GM18867 (cell line): ENCODE measurements at regions not wholly inside any gene's neighbourhood (a gene's known extent, or its start where the extent isn't known, plus 50 kb on each side); places are given as distances from the start of the nearest gene placed in this dataset.
"Not testable (repeated sequence)": the region's sequence is repeated elsewhere in the genome, so short reads cannot be mapped to it uniquely, and the experiment has no call there.

Source experiments
- ATAC-seq: cut with Tn5 transposase; IDR thresholded peaks from one replicate; pipeline ENCODE4 v1.9.1; 2021; ENCODE audit warnings: mild to moderate bottlenecking, moderate library complexity; ENCODE audit not compliant: unreplicated experiment

GRCh38 chr2:15819562-15820256 is 120.6 kb upstream of the MYCN start:
- no peak for ATAC-seq

- ATAC-seq, result no peak
Measured at GRCh38 chr2:15820257-15820566, 120.1 kb upstream of the MYCN start.

GRCh38 chr2:15820927-15821326 is 119.4 kb upstream of the MYCN start:
- no peak for ATAC-seq

- no peak for ATAC-seq
Measured at GRCh38 chr2:15822151-15823044, 118.0 kb upstream of the MYCN start.

- no peak for ATAC-seq
Measured at GRCh38 chr2:15823459-15824396, 116.6 kb upstream of the MYCN start.

GRCh38 chr2:15824467-15824866 is 115.9 kb upstream of the MYCN start:
- ATAC-seq, result not testable (repeated sequence)

- no peak for ATAC-seq
Measured at GRCh38 chr2:15825276-15825980, 114.9 kb upstream of the MYCN start.

- ATAC-seq, result no peak
Measured at GRCh38 chr2:15826273-15826717, 114.1 kb upstream of the MYCN start.

GRCh38 chr2:15827001-15827400 is 113.3 kb upstream of the MYCN start:
- no peak for ATAC-seq

- ATAC-seq, result no peak
Measured at GRCh38 chr2:15828576-15828975, 111.8 kb upstream of the MYCN start.

GRCh38 chr2:15829091-15829801 is 111.1 kb upstream of the MYCN start:
- ATAC-seq, result no peak

GRCh38 chr2:15829985-15830384 is 110.4 kb upstream of the MYCN start:
- no peak for ATAC-seq

- no peak for ATAC-seq
Measured at GRCh38 chr2:15830937-15831549, 109.3 kb upstream of the MYCN start.

GRCh38 chr2:15832030-15832709 is 108.2 kb upstream of the MYCN start:
- no peak for ATAC-seq

- ATAC-seq, result no peak
Measured at GRCh38 chr2:15832849-15833680, 107.3 kb upstream of the MYCN start.

GRCh38 chr2:15833731-15834130 is 106.6 kb upstream of the MYCN start:
- ATAC-seq, result no peak

- ATAC-seq, result no peak
Measured at GRCh38 chr2:15834381-15835031, 105.8 kb upstream of the MYCN start.
